Hepatocyte (in vitro differentiated cells): ENCODE measurements at regions not wholly inside any gene's neighbourhood (a gene's known extent, or its start where the extent isn't known, plus 50 kb on each side); places are given as distances from the start of the nearest gene placed in this dataset.

Experiments
- DNase-seq: peaks from one replicate; pipeline ENCODE4 v3.0.0-alpha.2; 2016; ENCODE audit warnings: low spot score
- H2AFZ ChIP-seq: fragments of 200-600 bp; sonication (generic); 2 replicates; pipeline ENCODE4 v1.6.0; 2016; ENCODE audit warnings: antibody characterized with exemption, mild to moderate bottlenecking
- H3K27ac ChIP-seq: fragments of 200-600 bp; sonication (generic); 2 replicates; pipeline ENCODE4 v1.5.1; 2016; ENCODE audit warnings: mild to moderate bottlenecking
- H3K27me3 ChIP-seq: fragments of 200-600 bp; sonication (generic); 2 replicates; pipeline ENCODE4 v1.6.1; 2016
- H3K36me3 ChIP-seq: fragments of 200-600 bp; sonication (generic); replicated peaks from 2 replicates; pipeline ENCODE4 v1.5.1; 2016; ENCODE audit warnings: low read depth; ENCODE audit not compliant: insufficient read depth
- H3K4me1 ChIP-seq: fragments of 200-600 bp; sonication (generic); 2 replicates; pipeline ENCODE4 v1.5.1; 2016; ENCODE audit warnings: mild to moderate bottlenecking, moderate library complexity; ENCODE audit not compliant: insufficient read depth
- H3K4me2 ChIP-seq: fragments of 200-600 bp; sonication (generic); 2 replicates; pipeline ENCODE4 v1.6.0; 2016
- H3K4me3 ChIP-seq: fragments of 200-600 bp; sonication (generic); 2 replicates; pipeline ENCODE4 v1.5.1; 2016; ENCODE audit warnings: mild to moderate bottlenecking
- H3K79me2 ChIP-seq: fragments of 200-600 bp; sonication (generic); 2 replicates; pipeline ENCODE4 v1.6.0; 2017; ENCODE audit warnings: mild to moderate bottlenecking
- H3K9me2 ChIP-seq: fragments of 200-600 bp; sonication (generic); replicated peaks from 2 replicates; pipeline ENCODE4 v1.6.0; 2017; ENCODE audit warnings: mild to moderate bottlenecking; ENCODE audit not compliant: insufficient read depth
- H3K9me3 ChIP-seq: fragments of 200-600 bp; sonication (generic); 2 replicates; pipeline ENCODE4 v1.5.1; 2016; ENCODE audit warnings: low read depth, mild to moderate bottlenecking
- H4K20me1 ChIP-seq: fragments of 200-600 bp; sonication (generic); 2 replicates; pipeline ENCODE4 v1.6.0; 2016; ENCODE audit warnings: mild to moderate bottlenecking; ENCODE audit not compliant: insufficient read depth, poor library complexity, severe bottlenecking
- EZH2 ChIP-seq: fragments of 200-600 bp; sonication (generic); IDR thresholded peaks from 2 replicates; pipeline ENCODE4 v1.6.1; 2016; ENCODE audit warnings: antibody characterized with exemption, mild to moderate bottlenecking, borderline replicate concordance
- EZH2phosphoT487 ChIP-seq: fragments of 200-600 bp; sonication (generic); IDR thresholded peaks from one replicate; pipeline ENCODE4 v1.6.1; 2018; ENCODE audit warnings: antibody characterized with exemption, mild to moderate bottlenecking, low read depth, moderate library complexity; ENCODE audit not compliant: unreplicated experiment, severe bottlenecking
- WGBS: methylation state at CpG from one replicate; pipeline ENCODE4 v1.1.6; 2016; ENCODE audit warnings: low lambda C conversion rate; ENCODE audit errors: missing lambda C conversion rate; 5-methylcytosine and 5-hydroxymethylcytosine counted together
- TF ChIP-seq, protein P1 (sequence below): fragments of 200-600 bp; sonication (generic); IDR thresholded peaks from 2 replicates; pipeline ENCODE4 v1.5.1; 2016; ENCODE audit warnings: antibody characterized with exemption, mild to moderate bottlenecking; ENCODE audit not compliant: poor library complexity

DNA sequence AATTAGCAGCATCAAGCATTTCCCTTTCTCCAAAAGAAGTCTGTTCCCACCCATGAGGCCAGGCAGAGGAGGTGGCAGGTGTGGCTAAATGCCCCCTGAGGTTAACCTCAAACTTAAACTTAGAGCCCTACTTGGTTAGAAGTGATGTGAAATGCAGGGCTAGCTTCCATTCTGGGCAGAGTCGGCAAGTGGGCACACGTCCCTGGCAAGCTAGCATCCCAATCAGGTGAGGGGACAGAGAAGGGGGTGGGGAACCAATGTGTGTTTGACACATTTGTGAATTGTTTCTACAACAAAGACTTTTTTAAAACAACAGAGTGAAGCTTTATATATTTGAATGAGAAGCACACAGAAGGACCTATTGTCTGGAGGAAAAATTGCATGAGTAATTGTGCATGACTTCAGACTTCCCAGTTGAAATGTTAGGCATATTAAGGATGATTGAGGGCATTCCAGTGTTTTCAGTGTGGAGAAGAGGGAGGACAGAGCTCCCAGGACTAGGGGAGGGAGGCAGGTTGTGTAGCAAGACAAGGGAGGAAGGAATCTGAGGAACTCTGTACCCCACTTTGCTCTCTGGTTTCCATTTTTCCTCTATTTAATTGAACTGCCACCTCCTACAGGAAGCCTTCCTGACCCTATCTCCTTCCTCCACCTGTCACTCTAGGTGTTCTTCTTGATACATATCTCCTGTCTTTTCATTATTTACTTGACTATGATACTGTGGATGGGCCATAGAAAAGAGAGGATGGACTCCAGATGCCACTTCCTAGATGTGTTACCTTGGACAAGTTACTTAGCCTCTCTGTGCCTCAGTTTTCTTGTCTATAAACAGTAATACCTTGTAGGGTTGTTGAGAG lies 83.3 kb upstream of the PICALM start:
- Histone ChIP-seq H3K79me2 (no peaks in the 10 kb centered on the region), H3K9me2 (no peaks in the 10 kb centered on the region), H4K20me1 (no peaks in the 10 kb centered on the region), H2AFZ (no peak overlapping the region), H3K4me3 (no peak overlapping the region), H3K27me3 (no peaks in the 10 kb centered on the region), H3K27ac (peak overlapping the region; percentile 54), H3K4me1 (peaks cover 11% of the 10 kb centered on the region), H3K4me2 (peak overlapping the region; percentile 46), H3K9me3 (no peaks in the 10 kb centered on the region), H3K36me3 (no peaks in the 10 kb centered on the region)
- no peak for DNase-seq
- 79% methylated on average over 2 of the region's 2 CpGs for WGBS
- TF ChIP-seq EZH2phosphoT487 (no peak), EZH2 (no peak)
- TF ChIP-seq, protein P1, sequence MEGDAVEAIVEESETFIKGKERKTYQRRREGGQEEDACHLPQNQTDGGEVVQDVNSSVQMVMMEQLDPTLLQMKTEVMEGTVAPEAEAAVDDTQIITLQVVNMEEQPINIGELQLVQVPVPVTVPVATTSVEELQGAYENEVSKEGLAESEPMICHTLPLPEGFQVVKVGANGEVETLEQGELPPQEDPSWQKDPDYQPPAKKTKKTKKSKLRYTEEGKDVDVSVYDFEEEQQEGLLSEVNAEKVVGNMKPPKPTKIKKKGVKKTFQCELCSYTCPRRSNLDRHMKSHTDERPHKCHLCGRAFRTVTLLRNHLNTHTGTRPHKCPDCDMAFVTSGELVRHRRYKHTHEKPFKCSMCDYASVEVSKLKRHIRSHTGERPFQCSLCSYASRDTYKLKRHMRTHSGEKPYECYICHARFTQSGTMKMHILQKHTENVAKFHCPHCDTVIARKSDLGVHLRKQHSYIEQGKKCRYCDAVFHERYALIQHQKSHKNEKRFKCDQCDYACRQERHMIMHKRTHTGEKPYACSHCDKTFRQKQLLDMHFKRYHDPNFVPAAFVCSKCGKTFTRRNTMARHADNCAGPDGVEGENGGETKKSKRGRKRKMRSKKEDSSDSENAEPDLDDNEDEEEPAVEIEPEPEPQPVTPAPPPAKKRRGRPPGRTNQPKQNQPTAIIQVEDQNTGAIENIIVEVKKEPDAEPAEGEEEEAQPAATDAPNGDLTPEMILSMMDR = no peak

DNA sequence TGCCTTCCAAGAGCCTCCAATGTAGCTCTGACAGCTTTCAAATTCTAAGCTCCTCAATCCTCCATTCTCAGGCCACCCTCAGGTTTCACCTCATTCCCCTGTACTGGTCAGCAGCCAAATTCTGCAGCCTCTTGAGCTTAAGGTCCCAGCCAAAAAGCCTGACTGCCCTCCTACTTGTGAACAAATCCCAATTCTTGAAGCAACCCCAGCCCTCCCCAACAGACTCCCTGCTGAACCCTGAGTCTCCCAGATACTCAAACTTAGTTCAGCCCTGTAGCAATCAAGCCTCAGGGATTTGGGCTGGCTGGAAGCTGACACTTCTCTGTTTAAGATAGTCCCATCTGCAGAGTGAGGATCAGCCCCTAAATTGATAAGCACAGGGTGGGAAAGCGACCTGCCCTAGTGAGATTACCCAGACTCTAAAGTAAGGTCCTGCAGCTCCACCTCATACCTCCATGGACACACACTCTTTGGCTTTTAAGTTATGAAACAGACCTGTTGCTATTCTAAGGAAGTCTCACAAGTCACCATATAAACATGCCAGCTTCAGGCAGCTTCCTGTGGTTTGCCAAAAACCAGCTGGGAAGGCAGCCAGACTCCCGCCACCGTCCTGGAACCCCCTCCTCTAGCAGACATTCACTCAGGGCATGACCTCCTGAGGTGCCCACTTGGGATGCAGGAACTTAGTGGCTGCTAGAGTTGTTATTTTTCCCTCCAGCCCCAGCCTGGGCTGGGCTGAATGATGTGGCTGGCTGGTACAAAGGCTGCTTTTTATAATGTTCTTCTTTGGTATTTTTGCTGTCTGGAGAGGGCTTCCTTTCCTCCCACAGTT lies 82.5 kb upstream of the PICALM start:
- H3K79me2 ChIP-seq = no peaks in the 10 kb centered on the region
- H3K27me3 ChIP-seq = no peaks in the 10 kb centered on the region
- H3K27ac ChIP-seq = peak overlapping the region; percentile 54
- H4K20me1 ChIP-seq = no peaks in the 10 kb centered on the region
- H3K4me1 ChIP-seq = peaks cover 11% of the 10 kb centered on the region
- H3K4me2 ChIP-seq = peak overlapping the region; percentile 46
- H3K36me3 ChIP-seq = no peaks in the 10 kb centered on the region
- no peak overlapping the region for H2AFZ ChIP-seq
- no peaks in the 10 kb centered on the region for H3K9me3 ChIP-seq
- TF ChIP-seq, protein P1 = no peak
- TF ChIP-seq EZH2phosphoT487 (no peak), EZH2 (no peak)
- H3K4me3 ChIP-seq = no peak overlapping the region
- 20% methylated on average over 3 of the region's 3 CpGs for WGBS
- DNase-seq = peak; percentile 52
- H3K9me2 ChIP-seq = no peaks in the 10 kb centered on the region

DNA sequence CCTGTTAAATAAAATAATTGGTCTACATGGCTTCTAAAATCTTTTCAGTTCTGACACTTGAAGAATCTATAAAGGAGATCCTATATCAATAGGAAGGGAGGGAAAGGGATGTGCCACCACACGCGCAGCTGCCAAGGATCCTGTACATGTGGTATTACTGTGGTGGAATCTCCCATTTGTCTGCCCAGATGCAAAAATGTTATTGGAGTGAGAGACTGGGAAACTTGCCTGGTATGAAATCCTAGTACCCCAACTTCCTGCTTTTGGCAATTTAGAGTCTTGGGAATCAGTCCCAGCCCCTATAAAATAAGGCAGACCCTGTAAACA lies 81.9 kb upstream of the PICALM start:
- peaks cover 11% of the 10 kb centered on the region for H3K4me1 ChIP-seq
- H3K36me3 ChIP-seq = no peaks in the 10 kb centered on the region
- H3K9me3 ChIP-seq = no peaks in the 10 kb centered on the region
- peak overlapping the region; percentile 6 for H3K27ac ChIP-seq
- H3K27me3 ChIP-seq = no peaks in the 10 kb centered on the region
- TF ChIP-seq, protein P1 = no peak
- H2AFZ ChIP-seq = no peak overlapping the region
- 53% methylated on average over 2 of the region's 2 CpGs for WGBS
- no peaks in the 10 kb centered on the region for H3K79me2 ChIP-seq
- H3K4me2 ChIP-seq = no peak overlapping the region
- peak; percentile 48 for DNase-seq
- H3K9me2 ChIP-seq = no peaks in the 10 kb centered on the region
- no peaks in the 10 kb centered on the region for H4K20me1 ChIP-seq
- no peak overlapping the region for H3K4me3 ChIP-seq
